HCT116 (cell line): ENCODE measurements at regions not wholly inside any gene's neighbourhood (a gene's known extent, or its start where the extent isn't known, plus 50 kb on each side); places are given as distances from the start of the nearest gene placed in this dataset.

Experiments
- ATAC-seq: fragments of 200-7000 bp; cut with Tn5 transposase; 2 replicates; pipeline ENCODE4 v1.9.1; 2020; ENCODE audit warnings: mild to moderate bottlenecking, moderate library complexity
- BruUV-seq: library from RNA; stranded (reverse); fragments of 400-500 nt; replicated peaks from 2 replicates; lab custom pipeline; 2021; lab: Mats Ljungman, UMichigan
- CTCF ChIA-PET: fragments of 300-600 bp; sonication (Branson Sonifier 250); formaldehyde crosslinking; loops from one replicate; lab custom pipeline; 2021; ENCODE audit warnings: antibody characterized with exemption; lab: Charles Lee
- POLR2A ChIA-PET: fragments of 300-600, 350-600 bp; sonication (Branson Sonifier 250); formaldehyde crosslinking; loops from one replicate; lab custom pipeline; 2021; ENCODE audit warnings: antibody characterized with exemption; lab: Charles Lee
- RAD21 ChIA-PET, 2 experiments: fragments of 300-600 bp; sonication (Branson Sonifier 250); formaldehyde crosslinking; loops; one replicate each; lab custom pipeline; 2023; ENCODE audit warnings: low total read pairs in 2 of 2; ENCODE audit not compliant: uncharacterized antibody in 2 of 2, unreplicated experiment in 2 of 2, low non-redundant PET in 1 of 2; lab: Charles Lee
- DNase-seq: peaks from one replicate; pipeline ENCODE4 v3.0.0-alpha.2; 2010; ENCODE audit warnings: low read depth, low spot score
- H2AFZ ChIP-seq: fragments of 200-600 bp; shearing (Covaris generic), sonication (generic); 2 replicates; pipeline ENCODE4 v1.6.1; 2017; ENCODE audit warnings: low read depth, mixed run types, mixed read lengths, antibody characterized with exemption, low read length; ENCODE audit not compliant: poor library complexity, severe bottlenecking
- H3K27ac ChIP-seq: 2 replicates; pipeline ENCODE4 v1.5.1; 2012; ENCODE audit warnings: low read depth, low read length
- H3K27me3 ChIP-seq: fragments of 200-600 bp; sonication (generic); 2 replicates; pipeline ENCODE4 v1.6.1; 2016; ENCODE audit warnings: mixed run types, low read length, mixed read lengths; ENCODE audit not compliant: insufficient read depth
- H3K36me3 ChIP-seq, 2 experiments: fragments of 200-500 bp in 1 of 2; fragments of 200-600 bp in 1 of 2; sonication (Bioruptor generic) in 1 of 2; sonication (generic) in 1 of 2; 2 replicates each; pipeline versions ENCODE4 v1.5.1 to v1.6.1; 2014 to 2016; ENCODE audit warnings: low read length in 2 of 2, inconsistent platforms in 1 of 2, mixed read lengths in 1 of 2, mixed run types in 1 of 2; ENCODE audit not compliant: insufficient read depth in 2 of 2, control insufficient read depth in 1 of 2
- H3K4me1 ChIP-seq, 2 experiments: fragments of 200-600 bp in 1 of 2; sonication (generic) in 1 of 2; 2 replicates each; pipeline versions ENCODE4 v1.5.1 to v1.6.1; 2012 to 2017; ENCODE audit warnings: low read length in 2 of 2, inconsistent platforms in 1 of 2, mild to moderate bottlenecking in 1 of 2, mixed read lengths in 1 of 2, mixed run types in 1 of 2, moderate library complexity in 1 of 2; ENCODE audit not compliant: insufficient read depth in 2 of 2, control insufficient read depth in 1 of 2
- H3K4me2 ChIP-seq: fragments of 200-600 bp; sonication (generic); 2 replicates; pipeline ENCODE4 v1.6.1; 2017; ENCODE audit warnings: mixed run types, low read length, mixed read lengths
- H3K4me3 ChIP-seq, 2 experiments: fragments of 200-600 bp in 1 of 2; sonication (generic) in 1 of 2; replicated peaks in 1 of 2; 2 replicates each; pipeline ENCODE4 v1.5.1; 2011 to 2016; ENCODE audit warnings: low read length in 2 of 2, control low read depth in 1 of 2, low read depth in 1 of 2, mild to moderate bottlenecking in 1 of 2, mixed read lengths in 1 of 2, mixed run types in 1 of 2
- H3K79me2 ChIP-seq: fragments of 200-600 bp; sonication (generic); 2 replicates; pipeline ENCODE4 v1.6.1; 2017; ENCODE audit warnings: mild to moderate bottlenecking, mixed run types, low read length, moderate library complexity, mixed read lengths; ENCODE audit not compliant: insufficient read depth
- H3K9ac ChIP-seq: fragments of 200-600 bp; sonication (generic); 2 replicates; pipeline ENCODE4 v1.6.1; 2016; ENCODE audit warnings: low read length, mixed read lengths
- H3K9me2 ChIP-seq: fragments of 200-600 bp; sonication (generic), shearing (Covaris generic); 2 replicates; pipeline ENCODE4 v1.6.1; 2017; ENCODE audit warnings: mixed run types, mild to moderate bottlenecking, moderate library complexity; ENCODE audit not compliant: insufficient read depth
- H3K9me3 ChIP-seq, 2 experiments: fragments of 200-500 bp in 1 of 2; fragments of 200-600 bp in 1 of 2; sonication (Bioruptor generic) in 1 of 2; sonication (generic) in 1 of 2; 2 replicates each; pipeline ENCODE4 v1.6.1; 2014 to 2017; ENCODE audit warnings: low read length in 2 of 2, mixed read lengths in 2 of 2, inconsistent platforms in 1 of 2, low read depth in 1 of 2, mild to moderate bottlenecking in 1 of 2, mixed run types in 1 of 2, moderate library complexity in 1 of 2; ENCODE audit not compliant: control insufficient read depth in 1 of 2, insufficient read depth in 1 of 2
- H4K20me1 ChIP-seq: fragments of 200-600 bp; sonication (generic), shearing (Covaris generic); 2 replicates; pipeline ENCODE4 v1.6.1; 2017; ENCODE audit warnings: mixed run types, mild to moderate bottlenecking, moderate library complexity; ENCODE audit not compliant: insufficient read depth
- FOSL1 ChIP-seq: IDR thresholded peaks from 2 replicates; pipeline ENCODE4 v1.6.1; 2012; ENCODE audit warnings: low read depth
- MAX ChIP-seq: IDR thresholded peaks from 2 replicates; pipeline ENCODE4 v1.6.1; 2012
- REST ChIP-seq: IDR thresholded peaks from 2 replicates; pipeline ENCODE4 v1.6.1; 2012; ENCODE audit warnings: low read depth
- TCF7L2 ChIP-seq: IDR thresholded peaks from 2 replicates; pipeline ENCODE4 v1.7.0; 2011; ENCODE audit warnings: borderline replicate concordance, inconsistent platforms; ENCODE audit not compliant: insufficient read depth, insufficient read length; ENCODE audit errors: extremely low read depth
- intact Hi-C: fragments of 100-400 bp; cut with micrococcal nuclease; formaldehyde crosslinking; loops from 2 replicates; pipeline ENCODE4 v1.10.0; 2022

- Histone ChIP-seq H3K79me2 (no peaks in the 10 kb centered on the region), H3K4me1 (peaks cover 0 to 6% of the 10 kb centered on the region in 2 experiments; a peak in 2 of 4 replicates), H3K9ac (no peak overlapping the region), H2AFZ (no peak overlapping the region), H3K36me3 (no peaks in the 10 kb centered on the region), H3K4me3 (no peak overlapping the region), H4K20me1 (no peaks in the 10 kb centered on the region), H3K9me3 (no peaks in the 10 kb centered on the region), H3K27me3 (no peaks in the 10 kb centered on the region), H3K4me2 (no peak overlapping the region), H3K27ac (no peak overlapping the region), H3K9me2 (no peaks in the 10 kb centered on the region)
- POLR2A ChIA-PET, result no interaction called here
- intact Hi-C loops, result loop anchor here (5.0 kb wide), 1 partner anchor 380 kb away; no protein-coding TSS in a partner anchor
- TF ChIP-seq REST, result no peak
- no peak for TF ChIP-seq TCF7L2
- TF ChIP-seq FOSL1, result no peak
- TF ChIP-seq MAX, result no peak
- BruUV-seq, result no TSS peak
- RAD21 ChIA-PET, result interaction anchor here (0.8 to 2.1 kb wide), 3 partner anchors 532 to 978 kb away, joined by 3 to 6 read pairs (median 4); no protein-coding TSS in a partner anchor
- DNase-seq, result no peak
- CTCF ChIA-PET, result interaction anchor here (0.7 to 2.5 kb wide), 11 partner anchors 31 to 978 kb away, joined by 3 to 17 read pairs (median 4); no protein-coding TSS in a partner anchor
- no peak for ATAC-seq
Measured at GRCh38 chr1:221477252-221477651, 264.6 kb downstream of the DUSP10 start.
